SK-N-SH (cell line): ENCODE measurements at regions not wholly inside any gene's neighbourhood (a gene's known extent, or its start where the extent isn't known, plus 50 kb on each side); places are given as distances from the start of the nearest gene placed in this dataset.
"Not testable (repeated sequence)": the region's sequence is repeated elsewhere in the genome, so short reads cannot be mapped to it uniquely, and the experiment has no call there.

Experiments
- MXI1 ChIP-seq: IDR thresholded peaks from 2 replicates; pipeline ENCODE4 v1.6.1; 2012; ENCODE audit warnings: mild to moderate bottlenecking, low read depth, low read length, improper control_type of control experiment
- POLR2AphosphoS5 ChIP-seq: IDR thresholded peaks from 2 replicates; pipeline ENCODE4 v1.6.1; 2012; ENCODE audit warnings: low read depth, low read length
- TF ChIP-seq, protein P1 (sequence below): fragments of 200-600 bp; sonication (generic); IDR thresholded peaks from 2 replicates; pipeline ENCODE4 v1.6.1; 2017; ENCODE audit warnings: antibody characterized with exemption, mild to moderate bottlenecking, moderate library complexity
- TF ChIP-seq, protein P2 (sequence below): fragments of 150-350 bp; IDR thresholded peaks from 2 replicates; pipeline ENCODE4 v1.6.1; 2017; ENCODE audit warnings: antibody characterized with exemption, low read length, low read depth, borderline replicate concordance
- TF ChIP-seq, protein P3 (sequence below): IDR thresholded peaks from 2 replicates; pipeline ENCODE4 v1.4.0; 2012; ENCODE audit warnings: low read depth, borderline replicate concordance

DNA sequence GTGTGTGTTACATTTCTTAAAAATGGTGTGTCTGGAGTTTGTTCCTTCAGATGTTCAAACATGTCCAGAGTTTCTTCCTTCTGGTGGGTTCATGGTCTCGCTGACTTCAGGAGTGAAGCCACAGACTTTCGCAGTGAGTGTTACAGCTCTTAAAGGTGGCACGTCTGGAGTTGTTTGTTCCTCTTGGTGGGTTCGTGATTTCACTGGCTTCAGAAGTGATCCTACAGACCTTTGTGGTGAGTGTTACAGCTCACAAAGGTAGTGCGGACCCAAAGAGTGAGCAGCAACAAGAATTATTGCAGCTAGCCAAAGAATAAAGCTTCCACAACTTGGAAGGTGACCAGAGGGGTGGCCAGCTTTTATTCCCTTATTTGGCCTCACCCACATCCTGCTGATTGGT lies 183.7 kb downstream of the COPRS start:
- TF ChIP-seq, protein P1, sequence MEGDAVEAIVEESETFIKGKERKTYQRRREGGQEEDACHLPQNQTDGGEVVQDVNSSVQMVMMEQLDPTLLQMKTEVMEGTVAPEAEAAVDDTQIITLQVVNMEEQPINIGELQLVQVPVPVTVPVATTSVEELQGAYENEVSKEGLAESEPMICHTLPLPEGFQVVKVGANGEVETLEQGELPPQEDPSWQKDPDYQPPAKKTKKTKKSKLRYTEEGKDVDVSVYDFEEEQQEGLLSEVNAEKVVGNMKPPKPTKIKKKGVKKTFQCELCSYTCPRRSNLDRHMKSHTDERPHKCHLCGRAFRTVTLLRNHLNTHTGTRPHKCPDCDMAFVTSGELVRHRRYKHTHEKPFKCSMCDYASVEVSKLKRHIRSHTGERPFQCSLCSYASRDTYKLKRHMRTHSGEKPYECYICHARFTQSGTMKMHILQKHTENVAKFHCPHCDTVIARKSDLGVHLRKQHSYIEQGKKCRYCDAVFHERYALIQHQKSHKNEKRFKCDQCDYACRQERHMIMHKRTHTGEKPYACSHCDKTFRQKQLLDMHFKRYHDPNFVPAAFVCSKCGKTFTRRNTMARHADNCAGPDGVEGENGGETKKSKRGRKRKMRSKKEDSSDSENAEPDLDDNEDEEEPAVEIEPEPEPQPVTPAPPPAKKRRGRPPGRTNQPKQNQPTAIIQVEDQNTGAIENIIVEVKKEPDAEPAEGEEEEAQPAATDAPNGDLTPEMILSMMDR: not testable (repeated sequence)
- TF ChIP-seq, protein P2, sequence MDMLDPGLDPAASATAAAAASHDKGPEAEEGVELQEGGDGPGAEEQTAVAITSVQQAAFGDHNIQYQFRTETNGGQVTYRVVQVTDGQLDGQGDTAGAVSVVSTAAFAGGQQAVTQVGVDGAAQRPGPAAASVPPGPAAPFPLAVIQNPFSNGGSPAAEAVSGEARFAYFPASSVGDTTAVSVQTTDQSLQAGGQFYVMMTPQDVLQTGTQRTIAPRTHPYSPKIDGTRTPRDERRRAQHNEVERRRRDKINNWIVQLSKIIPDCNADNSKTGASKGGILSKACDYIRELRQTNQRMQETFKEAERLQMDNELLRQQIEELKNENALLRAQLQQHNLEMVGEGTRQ: not testable (repeated sequence)
- TF ChIP-seq MXI1, POLR2AphosphoS5: not testable (repeated sequence)
- TF ChIP-seq, protein P3, sequence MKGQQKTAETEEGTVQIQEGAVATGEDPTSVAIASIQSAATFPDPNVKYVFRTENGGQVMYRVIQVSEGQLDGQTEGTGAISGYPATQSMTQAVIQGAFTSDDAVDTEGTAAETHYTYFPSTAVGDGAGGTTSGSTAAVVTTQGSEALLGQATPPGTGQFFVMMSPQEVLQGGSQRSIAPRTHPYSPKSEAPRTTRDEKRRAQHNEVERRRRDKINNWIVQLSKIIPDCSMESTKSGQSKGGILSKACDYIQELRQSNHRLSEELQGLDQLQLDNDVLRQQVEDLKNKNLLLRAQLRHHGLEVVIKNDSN: not testable (repeated sequence)
